ENCODE measurements at regions not wholly inside any gene's neighbourhood (a gene's known extent, or its start where the extent isn't known, plus 50 kb on each side); places are given as distances from the start of the nearest gene placed in this dataset.

GRCh38 chrX:92249125-92249524 is 469.9 kb downstream of the PCDH11X start:
- H3K27me3 ChIP-seq (ENCODE audit: insufficient read depth, low read length), result no peaks in the 10 kb centered on the region
- H3K4me1 ChIP-seq (ENCODE audit: control insufficient read depth in 1 of 2, insufficient read depth in 2 of 2, low read length in 2 of 2), result no peaks in the 10 kb centered on the region
- H3K9me3 ChIP-seq (ENCODE audit: control insufficient read depth in 1 of 2, insufficient read depth in 1 of 2, low read depth in 1 of 2, low read length in 2 of 2), result no peaks in the 10 kb centered on the region
- ChIA-PET POLR2A (no interaction called here), RAD21 (ENCODE audit: low non-redundant PET in 1 of 2, low total read pairs in 2 of 2, uncharacterized antibody in 2 of 2, unreplicated experiment in 2 of 2) (no interaction called here), CTCF (no interaction called here)
- H2AFZ ChIP-seq (ENCODE audit: low read depth, low read length, poor library complexity, severe bottlenecking), result no peak overlapping the region
- ATAC-seq, result no peak
- no peaks in the 10 kb centered on the region for H3K79me2 ChIP-seq (ENCODE audit: insufficient read depth, low read length)
- no peaks in the 10 kb centered on the region for H3K36me3 ChIP-seq (ENCODE audit: control insufficient read depth in 1 of 2, insufficient read depth in 2 of 2, low read length in 2 of 2)
- BruUV-seq (replicated peaks), result no TSS peak
- no peaks in the 10 kb centered on the region for H3K9me2 ChIP-seq (ENCODE audit: insufficient read depth)
- TF ChIP-seq YY1 (IDR thresholded peaks at IDR 0.05; ENCODE audit: extremely low read depth, insufficient replicate concordance, low read depth, low read length) (no peak), MAX (IDR thresholded peaks at IDR 0.05) (no peak), ATF3 (IDR thresholded peaks at IDR 0.05) (no peak), FOSL1 (IDR thresholded peaks at IDR 0.05; ENCODE audit: low read depth) (no peak), CEBPB (IDR thresholded peaks at IDR 0.05; ENCODE audit: low read depth) (no peak), JUND (IDR thresholded peaks at IDR 0.05) (no peak), ZFX (IDR thresholded peaks at IDR 0.05) (no peak), EGR1 (IDR thresholded peaks at IDR 0.05; ENCODE audit: low read depth) (no peak), EZH2 (IDR thresholded peaks at IDR 0.05) (no peak), CBX3 (IDR thresholded peaks at IDR 0.05; ENCODE audit: low read depth) (no peak), REST (IDR thresholded peaks at IDR 0.05; ENCODE audit: low read depth) (no peak), SP1 (IDR thresholded peaks at IDR 0.05; ENCODE audit: low read depth) (no peak)
- intact Hi-C loops (cut with micrococcal nuclease), result no loop called here
- H3K4me3 ChIP-seq (replicated peaks in 1 of 2; ENCODE audit: low read depth in 1 of 2, low read length in 2 of 2), result no peak overlapping the region
- no peaks in the 10 kb centered on the region for H4K20me1 ChIP-seq (ENCODE audit: insufficient read depth)
- no peak overlapping the region for H3K4me2 ChIP-seq (ENCODE audit: low read length)
- no peak overlapping the region for H3K9ac ChIP-seq (ENCODE audit: low read length)
- no peak for DNase-seq (ENCODE audit: low read depth, low spot score)
- H3K27ac ChIP-seq (ENCODE audit: low read depth, low read length), result no peak overlapping the region

Data from HCT116 (cell line).